ENCODE measurements at regions not wholly inside any gene's neighbourhood (a gene's known extent, or its start where the extent isn't known, plus 50 kb on each side); places are given as distances from the start of the nearest gene placed in this dataset.

- Mint-ChIP-seq H3K4me3 (no peak overlapping the region), H3K27me3 (no peaks in the 10 kb centered on the region), H3K4me1 (no peaks in the 10 kb centered on the region), H3K36me3 (no peaks in the 10 kb centered on the region), H3K9me3 (no peaks in the 10 kb centered on the region), H3K27ac (no peak overlapping the region)
- no peak for DNase-seq
- CTCF ChIA-PET = interaction anchor here (1.5 kb wide), 1 partner anchor 174 kb away, joined by 3 read pairs; no protein-coding TSS in a partner anchor
These were observed 169.0 kb downstream of the PLPP3 start for GRCh38 chr1:56410405-56410804.

GRCh38 chr1:56409112-56409691 is 170.2 kb downstream of the PLPP3 start:
- H3K27ac Mint-ChIP-seq = no peak overlapping the region
- DNase-seq = no peak
- no peak overlapping the region for H3K4me3 Mint-ChIP-seq
- H3K4me1 Mint-ChIP-seq = no peaks in the 10 kb centered on the region
- H3K9me3 Mint-ChIP-seq = no peaks in the 10 kb centered on the region
- H3K36me3 Mint-ChIP-seq = no peaks in the 10 kb centered on the region
- H3K27me3 Mint-ChIP-seq = no peaks in the 10 kb centered on the region
- CTCF ChIA-PET = interaction anchor here (1.4 kb wide), 1 partner anchor 176 kb away, joined by 4 read pairs; no protein-coding TSS in a partner anchor

- Mint-ChIP-seq H3K4me1 (no peaks in the 10 kb centered on the region), H3K9me3 (no peaks in the 10 kb centered on the region), H3K4me3 (no peak overlapping the region), H3K36me3 (no peaks in the 10 kb centered on the region), H3K27ac (no peak overlapping the region), H3K27me3 (no peaks in the 10 kb centered on the region)
- CTCF ChIA-PET = no interaction called here
- DNase-seq = no peak
These were observed 172.5 kb downstream of the PLPP3 start for GRCh38 chr1:56406821-56407220.

GRCh38 chr1:56404561-56405030 is 174.8 kb downstream of the PLPP3 start:
- no peaks in the 10 kb centered on the region for H3K27me3 Mint-ChIP-seq
- H3K36me3 Mint-ChIP-seq = no peaks in the 10 kb centered on the region
- H3K9me3 Mint-ChIP-seq = no peaks in the 10 kb centered on the region
- H3K27ac Mint-ChIP-seq = no peak overlapping the region
- no peak for DNase-seq
- no peaks in the 10 kb centered on the region for H3K4me1 Mint-ChIP-seq
- CTCF ChIA-PET = no interaction called here
- H3K4me3 Mint-ChIP-seq = no peak overlapping the region

- CTCF ChIA-PET = no interaction called here
- no peaks in the 10 kb centered on the region for H3K27me3 Mint-ChIP-seq
- no peaks in the 10 kb centered on the region for H3K36me3 Mint-ChIP-seq
- no peak for DNase-seq
- no peaks in the 10 kb centered on the region for H3K4me1 Mint-ChIP-seq
- no peaks in the 10 kb centered on the region for H3K9me3 Mint-ChIP-seq
- H3K27ac Mint-ChIP-seq = no peak overlapping the region
- H3K4me3 Mint-ChIP-seq = no peak overlapping the region
These were observed 175.3 kb downstream of the PLPP3 start for GRCh38 chr1:56404066-56404465.

- no peak for DNase-seq
- no peak overlapping the region for H3K4me3 Mint-ChIP-seq
- H3K27me3 Mint-ChIP-seq = no peaks in the 10 kb centered on the region
- H3K36me3 Mint-ChIP-seq = no peaks in the 10 kb centered on the region
- no peaks in the 10 kb centered on the region for H3K4me1 Mint-ChIP-seq
- CTCF ChIA-PET = no interaction called here
- H3K9me3 Mint-ChIP-seq = no peaks in the 10 kb centered on the region
- no peak overlapping the region for H3K27ac Mint-ChIP-seq
These were observed 176.0 kb downstream of the PLPP3 start for GRCh38 chr1:56403321-56403720.

GRCh38 chr1:56401191-56401590 is 178.2 kb downstream of the PLPP3 start:
- Mint-ChIP-seq H3K9me3 (no peaks in the 10 kb centered on the region), H3K4me1 (no peaks in the 10 kb centered on the region), H3K27ac (no peak overlapping the region), H3K36me3 (no peaks in the 10 kb centered on the region), H3K4me3 (no peak overlapping the region), H3K27me3 (no peaks in the 10 kb centered on the region)
- CTCF ChIA-PET = no interaction called here
- DNase-seq = no peak

GRCh38 chr1:56400526-56400925 is 178.8 kb downstream of the PLPP3 start:
- no peaks in the 10 kb centered on the region for H3K4me1 Mint-ChIP-seq
- no peaks in the 10 kb centered on the region for H3K36me3 Mint-ChIP-seq
- CTCF ChIA-PET = no interaction called here
- H3K27me3 Mint-ChIP-seq = no peaks in the 10 kb centered on the region
- H3K9me3 Mint-ChIP-seq = no peaks in the 10 kb centered on the region
- H3K4me3 Mint-ChIP-seq = no peak overlapping the region
- H3K27ac Mint-ChIP-seq = no peak overlapping the region
- DNase-seq = no peak

GRCh38 chr1:56399795-56400194 is 179.6 kb downstream of the PLPP3 start:
- no peak overlapping the region for H3K4me3 Mint-ChIP-seq
- no peak overlapping the region for H3K27ac Mint-ChIP-seq
- no peak for DNase-seq
- H3K4me1 Mint-ChIP-seq = no peaks in the 10 kb centered on the region
- H3K9me3 Mint-ChIP-seq = no peaks in the 10 kb centered on the region
- H3K36me3 Mint-ChIP-seq = no peaks in the 10 kb centered on the region
- no peaks in the 10 kb centered on the region for H3K27me3 Mint-ChIP-seq
- CTCF ChIA-PET = no interaction called here

GRCh38 chr1:56399326-56399725 is 180.0 kb downstream of the PLPP3 start:
- Mint-ChIP-seq H3K27me3 (no peaks in the 10 kb centered on the region), H3K4me3 (no peak overlapping the region), H3K27ac (no peak overlapping the region), H3K36me3 (no peaks in the 10 kb centered on the region), H3K9me3 (no peaks in the 10 kb centered on the region), H3K4me1 (no peaks in the 10 kb centered on the region)
- DNase-seq = no peak
- CTCF ChIA-PET = no interaction called here

- no peaks in the 10 kb centered on the region for H3K27me3 Mint-ChIP-seq
- H3K4me1 Mint-ChIP-seq = no peaks in the 10 kb centered on the region
- no peaks in the 10 kb centered on the region for H3K9me3 Mint-ChIP-seq
- no peak for DNase-seq
- no peak overlapping the region for H3K27ac Mint-ChIP-seq
- H3K4me3 Mint-ChIP-seq = no peak overlapping the region
- H3K36me3 Mint-ChIP-seq = no peaks in the 10 kb centered on the region
- CTCF ChIA-PET = no interaction called here
These were observed 181.5 kb downstream of the PLPP3 start for GRCh38 chr1:56397811-56398231.

GRCh38 chr1:56397409-56397808 is 182.0 kb downstream of the PLPP3 start:
- no peak overlapping the region for H3K27ac Mint-ChIP-seq
- CTCF ChIA-PET = no interaction called here
- H3K36me3 Mint-ChIP-seq = no peaks in the 10 kb centered on the region
- no peaks in the 10 kb centered on the region for H3K27me3 Mint-ChIP-seq
- no peak for DNase-seq
- H3K4me1 Mint-ChIP-seq = no peaks in the 10 kb centered on the region
- H3K9me3 Mint-ChIP-seq = no peaks in the 10 kb centered on the region
- H3K4me3 Mint-ChIP-seq = no peak overlapping the region

- DNase-seq = no peak
- no peaks in the 10 kb centered on the region for H3K9me3 Mint-ChIP-seq
- H3K27ac Mint-ChIP-seq = no peak overlapping the region
- H3K4me1 Mint-ChIP-seq = no peaks in the 10 kb centered on the region
- CTCF ChIA-PET = no interaction called here
- H3K36me3 Mint-ChIP-seq = no peaks in the 10 kb centered on the region
- H3K27me3 Mint-ChIP-seq = no peaks in the 10 kb centered on the region
- H3K4me3 Mint-ChIP-seq = no peak overlapping the region
These were observed 182.8 kb downstream of the PLPP3 start for GRCh38 chr1:56396581-56396980.

- CTCF ChIA-PET = no interaction called here
- Mint-ChIP-seq H3K36me3 (no peaks in the 10 kb centered on the region), H3K4me3 (no peak overlapping the region), H3K27ac (no peak overlapping the region), H3K27me3 (no peaks in the 10 kb centered on the region), H3K9me3 (no peaks in the 10 kb centered on the region), H3K4me1 (no peaks in the 10 kb centered on the region)
- no peak for DNase-seq
These were observed 183.6 kb downstream of the PLPP3 start for GRCh38 chr1:56395776-56396175.

GRCh38 chr1:56394298-56394697 is 185.1 kb downstream of the PLPP3 start:
- CTCF ChIA-PET = no interaction called here
- Mint-ChIP-seq H3K27me3 (no peaks in the 10 kb centered on the region), H3K9me3 (no peaks in the 10 kb centered on the region)

More at GRCh38 chr1:56394298-56394697, 185.1 kb downstream of the PLPP3 start:
- no peaks in the 10 kb centered on the region for H3K4me1 Mint-ChIP-seq
- H3K27ac Mint-ChIP-seq = no peak overlapping the region
- no peak overlapping the region for H3K4me3 Mint-ChIP-seq
- DNase-seq = no peak
- H3K36me3 Mint-ChIP-seq = no peaks in the 10 kb centered on the region
